HCT116 (cell line): ENCODE measurements at regions not wholly inside any gene's neighbourhood (a gene's known extent, or its start where the extent isn't known, plus 50 kb on each side); places are given as distances from the start of the nearest gene placed in this dataset.
"Not testable (repeated sequence)": the region's sequence is repeated elsewhere in the genome, so short reads cannot be mapped to it uniquely, and the experiment has no call there.

ENCODE experiments used
- CBX3 ChIP-seq: IDR thresholded peaks from 2 replicates; pipeline ENCODE4 v1.6.1; 2012; ENCODE audit warnings: low read depth
- CEBPB ChIP-seq: IDR thresholded peaks from 2 replicates; pipeline ENCODE4 v1.6.1; 2012; ENCODE audit warnings: low read depth
- EZH2 ChIP-seq: fragments of 200-600 bp; sonication (generic); IDR thresholded peaks from 2 replicates; pipeline ENCODE4 v1.6.1; 2017; ENCODE audit warnings: antibody characterized with exemption, mixed run types
- POLR2A ChIP-seq: IDR thresholded peaks from 2 replicates; pipeline ENCODE4 v1.7.0; 2011; ENCODE audit warnings: borderline replicate concordance; ENCODE audit not compliant: insufficient read depth, insufficient read length; ENCODE audit errors: extremely low read depth
- POLR2AphosphoS5 ChIP-seq: IDR thresholded peaks from 2 replicates; pipeline ENCODE4 v1.6.1; 2011; ENCODE audit warnings: mild to moderate bottlenecking, low read depth, low read length, moderate library complexity
- SIN3A ChIP-seq: IDR thresholded peaks from 2 replicates; pipeline ENCODE4 v1.6.1; 2012; ENCODE audit warnings: low read depth
- ZNF274 ChIP-seq: fragments of 200-500 bp; sonication (Bioruptor generic); IDR thresholded peaks from 2 replicates; pipeline ENCODE4 v1.6.1; 2014; ENCODE audit warnings: mild to moderate bottlenecking, low read depth, low read length, inconsistent platforms
- TF ChIP-seq, protein P1 (sequence below), 3 experiments: fragments of 200-600 bp in 1 of 3; sonication (generic) in 1 of 3; IDR thresholded peaks in 2 of 3; conservative IDR thresholded peaks in 1 of 3; 2 replicates each; pipeline ENCODE4 v1.5.1; 2012 to 2017; ENCODE audit warnings: low read depth in 2 of 3, low read length in 2 of 3, antibody characterized with exemption in 1 of 3, borderline replicate concordance in 1 of 3, control low read depth in 1 of 3, mild to moderate bottlenecking in 1 of 3, mixed read lengths in 1 of 3, mixed run types in 1 of 3, moderate library complexity in 1 of 3; ENCODE audit not compliant: insufficient read depth in 1 of 3
- TF ChIP-seq, protein P2 (sequence below): IDR thresholded peaks from 2 replicates; pipeline ENCODE4 v1.6.1; 2012
- TF ChIP-seq, protein P3 (sequence below): IDR thresholded peaks from 2 replicates; pipeline ENCODE4 v1.6.1; 2012

GRCh38 chr1:121080904-121081264 is 103.3 kb downstream of the FAM72B start:
- TF ChIP-seq, protein P1, sequence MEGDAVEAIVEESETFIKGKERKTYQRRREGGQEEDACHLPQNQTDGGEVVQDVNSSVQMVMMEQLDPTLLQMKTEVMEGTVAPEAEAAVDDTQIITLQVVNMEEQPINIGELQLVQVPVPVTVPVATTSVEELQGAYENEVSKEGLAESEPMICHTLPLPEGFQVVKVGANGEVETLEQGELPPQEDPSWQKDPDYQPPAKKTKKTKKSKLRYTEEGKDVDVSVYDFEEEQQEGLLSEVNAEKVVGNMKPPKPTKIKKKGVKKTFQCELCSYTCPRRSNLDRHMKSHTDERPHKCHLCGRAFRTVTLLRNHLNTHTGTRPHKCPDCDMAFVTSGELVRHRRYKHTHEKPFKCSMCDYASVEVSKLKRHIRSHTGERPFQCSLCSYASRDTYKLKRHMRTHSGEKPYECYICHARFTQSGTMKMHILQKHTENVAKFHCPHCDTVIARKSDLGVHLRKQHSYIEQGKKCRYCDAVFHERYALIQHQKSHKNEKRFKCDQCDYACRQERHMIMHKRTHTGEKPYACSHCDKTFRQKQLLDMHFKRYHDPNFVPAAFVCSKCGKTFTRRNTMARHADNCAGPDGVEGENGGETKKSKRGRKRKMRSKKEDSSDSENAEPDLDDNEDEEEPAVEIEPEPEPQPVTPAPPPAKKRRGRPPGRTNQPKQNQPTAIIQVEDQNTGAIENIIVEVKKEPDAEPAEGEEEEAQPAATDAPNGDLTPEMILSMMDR (IDR thresholded peaks at IDR 0.05 in 2 of 3, conservative IDR thresholded peaks at IDR 0.05 in 1 of 3; ENCODE audit: borderline replicate concordance in 1 of 3, insufficient read depth in 1 of 3, low read depth in 2 of 3, low read length in 2 of 3), result not testable (repeated sequence)
- TF ChIP-seq ZNF274, POLR2A, EZH2, CBX3, POLR2AphosphoS5, SIN3A, CEBPB: not testable (repeated sequence)
- TF ChIP-seq, protein P2, sequence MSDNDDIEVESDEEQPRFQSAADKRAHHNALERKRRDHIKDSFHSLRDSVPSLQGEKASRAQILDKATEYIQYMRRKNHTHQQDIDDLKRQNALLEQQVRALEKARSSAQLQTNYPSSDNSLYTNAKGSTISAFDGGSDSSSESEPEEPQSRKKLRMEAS, result not testable (repeated sequence)
- TF ChIP-seq, protein P3, sequence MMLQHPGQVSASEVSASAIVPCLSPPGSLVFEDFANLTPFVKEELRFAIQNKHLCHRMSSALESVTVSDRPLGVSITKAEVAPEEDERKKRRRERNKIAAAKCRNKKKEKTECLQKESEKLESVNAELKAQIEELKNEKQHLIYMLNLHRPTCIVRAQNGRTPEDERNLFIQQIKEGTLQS, result not testable (repeated sequence)
